ENCODE measurements at regions not wholly inside any gene's neighbourhood (a gene's known extent, or its start where the extent isn't known, plus 50 kb on each side); places are given as distances from the start of the nearest gene placed in this dataset.

DNA sequence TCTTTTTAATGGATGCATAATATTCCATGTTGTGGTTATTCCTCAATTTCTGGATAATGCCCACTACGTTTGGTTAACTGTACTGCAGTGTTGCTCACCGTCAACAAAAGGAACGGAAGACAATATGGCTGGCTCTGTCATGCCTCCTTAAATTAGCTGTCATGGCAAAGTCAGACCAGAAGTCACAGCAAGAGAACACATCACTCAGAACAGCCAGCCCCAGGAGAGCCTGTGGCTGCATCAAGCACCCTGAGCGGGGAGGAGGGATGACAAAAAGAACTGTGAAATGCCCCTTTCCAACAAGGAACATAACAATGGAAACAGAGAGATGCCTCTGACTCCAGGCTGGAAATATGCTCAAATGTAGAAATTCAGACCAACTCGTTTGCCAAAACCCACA is 366.0 kb upstream of the ZNF507 start:
- Mint-ChIP-seq H3K9me3 (peaks cover 24% of the 10 kb centered on the region), H3K27ac (no peak overlapping the region)

GRCh38 chr19:31979949-31980670 is 365.3 kb upstream of the ZNF507 start:
- CTCF ChIA-PET = no interaction called here
- Mint-ChIP-seq H3K36me3 (no peaks in the 10 kb centered on the region), H3K4me1 (no peaks in the 10 kb centered on the region), H3K4me3 (no peak overlapping the region), H3K9me3 (peaks cover 24% of the 10 kb centered on the region), H3K27ac (no peak overlapping the region), H3K27me3 (no peaks in the 10 kb centered on the region)
- no peak for DNase-seq

More for the DNA sequence above, 366.0 kb upstream of the ZNF507 start:
- CTCF ChIA-PET = no interaction called here
- H3K27me3 Mint-ChIP-seq = no peaks in the 10 kb centered on the region
- no peak overlapping the region for H3K4me3 Mint-ChIP-seq
- no peak for DNase-seq
- no peaks in the 10 kb centered on the region for H3K4me1 Mint-ChIP-seq
- H3K36me3 Mint-ChIP-seq = no peaks in the 10 kb centered on the region

DNA sequence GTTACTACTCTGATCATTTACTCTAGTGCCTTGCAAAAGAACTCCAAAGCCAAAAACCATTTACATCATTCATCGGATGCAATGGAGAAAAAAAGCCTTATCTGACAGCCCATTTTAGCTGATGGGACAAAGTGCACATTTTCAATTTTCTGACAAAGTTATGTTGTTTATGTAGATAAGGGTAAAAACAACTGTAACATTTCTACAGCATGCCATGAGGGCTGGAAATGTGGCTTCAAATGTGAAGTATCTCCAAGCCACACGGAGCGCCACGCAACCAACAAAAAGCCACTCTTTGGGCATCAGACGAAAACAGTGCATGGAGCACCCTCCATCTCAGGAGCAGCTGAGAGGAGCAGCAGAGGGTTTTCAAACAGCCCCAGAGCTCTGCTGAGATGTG is 364.6 kb upstream of the ZNF507 start:
- CTCF ChIA-PET = no interaction called here
- H3K27ac Mint-ChIP-seq = no peak overlapping the region
- no peak overlapping the region for H3K4me3 Mint-ChIP-seq
- DNase-seq = no peak
- H3K36me3 Mint-ChIP-seq = no peaks in the 10 kb centered on the region
- no peaks in the 10 kb centered on the region for H3K4me1 Mint-ChIP-seq
- peaks cover 29% of the 10 kb centered on the region for H3K9me3 Mint-ChIP-seq
- no peaks in the 10 kb centered on the region for H3K27me3 Mint-ChIP-seq

DNA sequence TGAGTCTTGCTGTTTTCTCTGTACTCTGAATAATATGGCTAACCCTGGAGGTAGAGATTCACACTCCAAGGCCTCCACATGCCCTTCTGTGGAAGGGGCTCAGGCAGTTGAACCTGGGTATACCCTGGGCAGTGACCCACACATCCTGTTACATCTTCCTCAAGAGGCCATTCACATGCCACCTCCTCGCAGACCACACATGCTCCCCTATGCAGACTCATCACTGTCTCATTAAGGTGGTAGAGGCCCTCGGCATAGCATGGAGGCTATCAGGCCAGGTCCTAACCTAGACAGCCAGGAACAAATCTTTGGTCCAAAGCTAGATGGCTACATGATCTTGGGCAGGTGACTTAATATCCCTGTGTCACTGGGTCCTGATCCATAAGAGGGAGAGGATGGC is 363.9 kb upstream of the ZNF507 start:
- Mint-ChIP-seq H3K27me3 (no peaks in the 10 kb centered on the region), H3K9me3 (peaks cover 26% of the 10 kb centered on the region), H3K27ac (no peak overlapping the region), H3K36me3 (no peaks in the 10 kb centered on the region), H3K4me1 (no peaks in the 10 kb centered on the region), H3K4me3 (no peak overlapping the region)
- CTCF ChIA-PET = no interaction called here
- no peak for DNase-seq

GRCh38 chr19:31983647-31984046 is 361.8 kb upstream of the ZNF507 start:
- CTCF ChIA-PET = no interaction called here
- Mint-ChIP-seq H3K4me3 (no peak overlapping the region), H3K9me3 (peaks cover 23% of the 10 kb centered on the region)

GRCh38 chr19:31985001-31985605 is 360.3 kb upstream of the ZNF507 start:
- Mint-ChIP-seq H3K4me1 (no peaks in the 10 kb centered on the region), H3K36me3 (no peaks in the 10 kb centered on the region), H3K9me3 (peaks cover 21% of the 10 kb centered on the region), H3K4me3 (no peak overlapping the region), H3K27ac (no peak overlapping the region), H3K27me3 (no peaks in the 10 kb centered on the region)
- no peak for DNase-seq
- CTCF ChIA-PET = no interaction called here

More at GRCh38 chr19:31983647-31984046, 361.8 kb upstream of the ZNF507 start:
- Mint-ChIP-seq H3K4me1 (no peaks in the 10 kb centered on the region), H3K27me3 (no peaks in the 10 kb centered on the region), H3K27ac (no peak overlapping the region), H3K36me3 (no peaks in the 10 kb centered on the region)
- DNase-seq = no peak

DNA sequence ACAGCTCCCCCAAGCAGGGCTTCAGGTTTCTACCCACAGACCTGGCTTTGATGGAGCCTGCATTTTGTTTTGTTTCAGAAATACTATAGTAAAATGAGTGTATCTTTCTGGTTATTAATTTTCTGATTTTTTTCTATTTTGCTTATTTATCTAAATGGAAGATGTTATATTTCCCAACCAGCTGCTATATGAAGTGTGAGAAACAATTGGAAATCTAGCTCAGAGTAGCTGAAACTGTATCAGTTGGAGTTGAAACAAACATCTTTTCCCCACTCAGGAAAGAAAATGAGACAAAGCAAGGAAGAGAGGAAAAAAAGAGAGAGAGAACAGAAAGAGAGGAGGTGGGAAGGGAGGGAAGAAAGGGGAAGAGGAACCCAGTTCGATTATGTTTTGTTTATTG is 358.5 kb upstream of the ZNF507 start:
- H3K4me1 Mint-ChIP-seq = no peaks in the 10 kb centered on the region
- H3K27me3 Mint-ChIP-seq = no peaks in the 10 kb centered on the region
- CTCF ChIA-PET = no interaction called here
- no peaks in the 10 kb centered on the region for H3K36me3 Mint-ChIP-seq
- no peak overlapping the region for H3K4me3 Mint-ChIP-seq
- no peak for DNase-seq
- peaks cover 19% of the 10 kb centered on the region for H3K9me3 Mint-ChIP-seq
- no peak overlapping the region for H3K27ac Mint-ChIP-seq

DNA sequence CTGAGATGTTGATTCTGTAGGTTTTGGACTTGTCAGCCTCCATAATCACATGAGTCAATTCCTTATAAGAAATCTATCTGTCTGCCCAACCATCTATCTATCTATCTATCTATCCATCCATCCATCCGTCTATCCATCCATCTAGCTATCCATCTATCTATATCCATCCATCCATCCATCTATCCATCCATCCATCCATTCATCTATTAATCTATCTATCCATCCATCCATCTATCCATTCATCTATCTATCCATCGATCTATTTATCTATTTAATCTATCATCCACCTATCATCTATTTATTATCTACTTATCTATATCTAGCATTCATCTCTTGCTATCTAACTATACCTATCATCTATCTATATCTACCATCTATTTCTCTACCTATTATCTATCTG is 357.2 kb upstream of the ZNF507 start:
- Mint-ChIP-seq H3K27me3 (no peaks in the 10 kb centered on the region), H3K36me3 (no peaks in the 10 kb centered on the region), H3K27ac (no peak overlapping the region), H3K9me3 (peaks cover 16% of the 10 kb centered on the region), H3K4me3 (no peak overlapping the region), H3K4me1 (no peaks in the 10 kb centered on the region)
- DNase-seq = no peak
- CTCF ChIA-PET = no interaction called here

GRCh38 chr19:31991984-31992655 is 353.3 kb upstream of the ZNF507 start:
- no peaks in the 10 kb centered on the region for H3K4me1 Mint-ChIP-seq
- no peaks in the 10 kb centered on the region for H3K27me3 Mint-ChIP-seq
- DNase-seq = no peak
- no peak overlapping the region for H3K4me3 Mint-ChIP-seq
- H3K36me3 Mint-ChIP-seq = no peaks in the 10 kb centered on the region
- H3K9me3 Mint-ChIP-seq = peaks cover 8% of the 10 kb centered on the region
- no peak overlapping the region for H3K27ac Mint-ChIP-seq
- CTCF ChIA-PET = no interaction called here

DNA sequence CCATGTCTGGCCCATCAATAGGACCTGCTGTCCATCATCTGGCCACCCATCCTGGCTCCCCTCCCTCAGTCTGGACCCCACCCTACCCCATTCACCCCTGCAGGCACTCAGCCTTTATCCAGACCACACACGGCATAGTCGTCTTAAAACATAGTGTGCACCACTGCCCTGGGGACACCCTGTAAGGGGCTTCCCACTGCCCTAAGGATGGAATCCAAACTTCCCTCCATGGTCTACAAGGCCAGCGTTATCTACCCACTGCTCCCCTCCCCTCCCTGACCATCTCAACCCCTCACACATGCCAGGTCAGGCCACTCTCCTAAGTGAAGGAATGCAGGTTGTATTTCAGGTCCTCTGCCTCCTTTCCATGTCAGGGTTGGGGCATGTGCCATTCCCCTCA is 352.7 kb upstream of the ZNF507 start:
- no peaks in the 10 kb centered on the region for H3K27me3 Mint-ChIP-seq
- H3K27ac Mint-ChIP-seq = no peak overlapping the region
- no peak for DNase-seq
- H3K36me3 Mint-ChIP-seq = no peaks in the 10 kb centered on the region
- H3K4me1 Mint-ChIP-seq = no peaks in the 10 kb centered on the region
- no peak overlapping the region for H3K4me3 Mint-ChIP-seq
- peaks cover 6% of the 10 kb centered on the region for H3K9me3 Mint-ChIP-seq
- CTCF ChIA-PET = no interaction called here

GRCh38 chr19:31995546-31995945 is 349.9 kb upstream of the ZNF507 start:
- no peaks in the 10 kb centered on the region for H3K4me1 Mint-ChIP-seq
- no peaks in the 10 kb centered on the region for H3K36me3 Mint-ChIP-seq
- H3K9me3 Mint-ChIP-seq = peaks cover 4% of the 10 kb centered on the region
- no peak for DNase-seq
- no peak overlapping the region for H3K4me3 Mint-ChIP-seq
- CTCF ChIA-PET = no interaction called here
- no peak overlapping the region for H3K27ac Mint-ChIP-seq
- no peaks in the 10 kb centered on the region for H3K27me3 Mint-ChIP-seq

GRCh38 chr19:32010071-32010470 is 335.3 kb upstream of the ZNF507 start:
- CTCF ChIA-PET = no interaction called here
- Mint-ChIP-seq H3K4me3 (no peak overlapping the region), H3K27ac (no peak overlapping the region), H3K4me1 (no peaks in the 10 kb centered on the region), H3K9me3 (no peaks in the 10 kb centered on the region), H3K27me3 (no peaks in the 10 kb centered on the region), H3K36me3 (no peaks in the 10 kb centered on the region)
- DNase-seq = no peak

- Mint-ChIP-seq H3K36me3 (no peaks in the 10 kb centered on the region), H3K9me3 (peaks cover 5% of the 10 kb centered on the region), H3K4me1 (no peaks in the 10 kb centered on the region), H3K27me3 (no peaks in the 10 kb centered on the region), H3K4me3 (no peak overlapping the region), H3K27ac (no peak overlapping the region)
- CTCF ChIA-PET = no interaction called here
- no peak for DNase-seq
Measured at GRCh38 chr19:32012206-32012605, 333.2 kb upstream of the ZNF507 start.

GRCh38 chr19:32012886-32013631 is 332.4 kb upstream of the ZNF507 start:
- H3K27me3 Mint-ChIP-seq = no peaks in the 10 kb centered on the region
- no peak overlapping the region for H3K27ac Mint-ChIP-seq
- no peaks in the 10 kb centered on the region for H3K36me3 Mint-ChIP-seq
- no peak for DNase-seq
- H3K9me3 Mint-ChIP-seq = peaks cover 5% of the 10 kb centered on the region
- no peak overlapping the region for H3K4me3 Mint-ChIP-seq
- CTCF ChIA-PET = no interaction called here
- no peaks in the 10 kb centered on the region for H3K4me1 Mint-ChIP-seq
